NT2/D1 (cell line): ENCODE measurements at regions not wholly inside any gene's neighbourhood (a gene's known extent, or its start where the extent isn't known, plus 50 kb on each side); places are given as distances from the start of the nearest gene placed in this dataset.

Experiments used
- SUZ12 ChIP-seq: IDR thresholded peaks from 2 replicates; pipeline ENCODE4 v1.6.1; 2011; ENCODE audit not compliant: insufficient read length, insufficient read depth; ENCODE audit errors: extremely low read depth
- YY1 ChIP-seq: IDR thresholded peaks from 2 replicates; pipeline ENCODE4 v1.6.1; 2011; ENCODE audit not compliant: insufficient read length, insufficient read depth
- ZNF274 ChIP-seq: IDR thresholded peaks from 2 replicates; pipeline ENCODE4 v1.6.1; 2011; ENCODE audit warnings: mild to moderate bottlenecking, low read depth, low read length

GRCh38 chr12:13405961-13406703, 209.6 kb downstream of the EMP1 start:
- TF ChIP-seq SUZ12 (no peak), ZNF274 (no peak), YY1 (no peak)
